ENCODE measurements at regions not wholly inside any gene's neighbourhood (a gene's known extent, or its start where the extent isn't known, plus 50 kb on each side); places are given as distances from the start of the nearest gene placed in this dataset.

GRCh38 chr5:8813180-8813579 is 732.7 kb downstream of the SEMA5A start:
- DNase-seq (ENCODE audit: low read depth, low spot score): no peak
- Histone ChIP-seq H3K4me3 (ENCODE audit: insufficient read length, low read depth) (no peak overlapping the region), H3K27me3 (ENCODE audit: insufficient read depth, insufficient read length) (no peaks in the 10 kb centered on the region), H3K4me1 (ENCODE audit: insufficient read depth, insufficient read length) (no peaks in the 10 kb centered on the region), H3K9me3 (ENCODE audit: insufficient read depth, low read length) (peaks cover 8% of the 10 kb centered on the region; the same call in 1 of the 2 replicates), H3K9ac (ENCODE audit: insufficient read length, low read depth) (no peak overlapping the region), H3K36me3 (ENCODE audit: insufficient read depth, insufficient read length, low read length) (no peaks in the 10 kb centered on the region)
- no peak for TF ChIP-seq SUZ12 (IDR thresholded peaks at IDR 0.05; ENCODE audit: extremely low read depth, insufficient read depth, insufficient read length)
- no peak for TF ChIP-seq ZNF274 (IDR thresholded peaks at IDR 0.05; ENCODE audit: low read depth, low read length)
- no peak for TF ChIP-seq YY1 (IDR thresholded peaks at IDR 0.05; ENCODE audit: insufficient read depth, insufficient read length)

GRCh38 chr5:8814105-8814504 is 731.8 kb downstream of the SEMA5A start:
- H3K27me3 ChIP-seq (ENCODE audit: insufficient read depth, insufficient read length): no peaks in the 10 kb centered on the region
- DNase-seq (ENCODE audit: low read depth, low spot score): no peak
- TF ChIP-seq ZNF274 (IDR thresholded peaks at IDR 0.05; ENCODE audit: low read depth, low read length) (no peak), SUZ12 (IDR thresholded peaks at IDR 0.05; ENCODE audit: extremely low read depth, insufficient read depth, insufficient read length) (no peak), YY1 (IDR thresholded peaks at IDR 0.05; ENCODE audit: insufficient read depth, insufficient read length) (no peak)
- no peak overlapping the region for H3K4me3 ChIP-seq (ENCODE audit: insufficient read length, low read depth)
- no peaks in the 10 kb centered on the region for H3K36me3 ChIP-seq (ENCODE audit: insufficient read depth, insufficient read length, low read length)
- no peak overlapping the region for H3K9ac ChIP-seq (ENCODE audit: insufficient read length, low read depth)
- no peaks in the 10 kb centered on the region for H3K4me1 ChIP-seq (ENCODE audit: insufficient read depth, insufficient read length)
- peaks cover 8% of the 10 kb centered on the region; the same call in 1 of the 2 replicates for H3K9me3 ChIP-seq (ENCODE audit: insufficient read depth, low read length)

GRCh38 chr5:8824371-8824770 is 721.5 kb downstream of the SEMA5A start:
- Histone ChIP-seq H3K27me3 (ENCODE audit: insufficient read depth, insufficient read length) (no peaks in the 10 kb centered on the region), H3K4me3 (ENCODE audit: insufficient read length, low read depth) (no peak overlapping the region), H3K9ac (ENCODE audit: insufficient read length, low read depth) (no peak overlapping the region), H3K36me3 (ENCODE audit: insufficient read depth, insufficient read length, low read length) (no peaks in the 10 kb centered on the region), H3K4me1 (ENCODE audit: insufficient read depth, insufficient read length) (no peaks in the 10 kb centered on the region), H3K9me3 (ENCODE audit: insufficient read depth, low read length) (peaks cover 3% of the 10 kb centered on the region; the same call in 1 of the 2 replicates)
- no peak for DNase-seq (ENCODE audit: low read depth, low spot score)
- TF ChIP-seq ZNF274 (IDR thresholded peaks at IDR 0.05; ENCODE audit: low read depth, low read length): no peak
- no peak for TF ChIP-seq SUZ12 (IDR thresholded peaks at IDR 0.05; ENCODE audit: extremely low read depth, insufficient read depth, insufficient read length)
- TF ChIP-seq YY1 (IDR thresholded peaks at IDR 0.05; ENCODE audit: insufficient read depth, insufficient read length): no peak

GRCh38 chr5:8825139-8825757 is 720.6 kb downstream of the SEMA5A start:
- no peaks in the 10 kb centered on the region for H3K4me1 ChIP-seq (ENCODE audit: insufficient read depth, insufficient read length)
- H3K27me3 ChIP-seq (ENCODE audit: insufficient read depth, insufficient read length): no peaks in the 10 kb centered on the region
- H3K9ac ChIP-seq (ENCODE audit: insufficient read length, low read depth): no peak overlapping the region
- H3K36me3 ChIP-seq (ENCODE audit: insufficient read depth, insufficient read length, low read length): no peaks in the 10 kb centered on the region
- no peak overlapping the region for H3K4me3 ChIP-seq (ENCODE audit: insufficient read length, low read depth)
- TF ChIP-seq YY1 (IDR thresholded peaks at IDR 0.05; ENCODE audit: insufficient read depth, insufficient read length) (no peak), SUZ12 (IDR thresholded peaks at IDR 0.05; ENCODE audit: extremely low read depth, insufficient read depth, insufficient read length) (no peak), ZNF274 (IDR thresholded peaks at IDR 0.05; ENCODE audit: low read depth, low read length) (no peak)
- no peak for DNase-seq (ENCODE audit: low read depth, low spot score)
- H3K9me3 ChIP-seq (ENCODE audit: insufficient read depth, low read length): peaks cover under 1% of the 10 kb centered on the region; the same call in 1 of the 2 replicates

- H3K4me1 ChIP-seq (ENCODE audit: insufficient read depth, insufficient read length): no peaks in the 10 kb centered on the region
- H3K9me3 ChIP-seq (ENCODE audit: insufficient read depth, low read length): no peaks in the 10 kb centered on the region
- H3K27me3 ChIP-seq (ENCODE audit: insufficient read depth, insufficient read length): no peaks in the 10 kb centered on the region
- H3K4me3 ChIP-seq (ENCODE audit: insufficient read length, low read depth): no peak overlapping the region
- DNase-seq (ENCODE audit: low read depth, low spot score): no peak
- no peaks in the 10 kb centered on the region for H3K36me3 ChIP-seq (ENCODE audit: insufficient read depth, insufficient read length, low read length)
- no peak overlapping the region for H3K9ac ChIP-seq (ENCODE audit: insufficient read length, low read depth)
- no peak for TF ChIP-seq YY1 (IDR thresholded peaks at IDR 0.05; ENCODE audit: insufficient read depth, insufficient read length)
- TF ChIP-seq SUZ12 (IDR thresholded peaks at IDR 0.05; ENCODE audit: extremely low read depth, insufficient read depth, insufficient read length): no peak
- no peak for TF ChIP-seq ZNF274 (IDR thresholded peaks at IDR 0.05; ENCODE audit: low read depth, low read length)
Measured at GRCh38 chr5:8826508-8826907, 719.4 kb downstream of the SEMA5A start.

GRCh38 chr5:8827696-8828095 is 718.2 kb downstream of the SEMA5A start:
- H3K9ac ChIP-seq (ENCODE audit: insufficient read length, low read depth): no peak overlapping the region
- H3K4me1 ChIP-seq (ENCODE audit: insufficient read depth, insufficient read length): no peaks in the 10 kb centered on the region
- no peak overlapping the region for H3K4me3 ChIP-seq (ENCODE audit: insufficient read length, low read depth)
- no peaks in the 10 kb centered on the region for H3K9me3 ChIP-seq (ENCODE audit: insufficient read depth, low read length)
- no peak for TF ChIP-seq SUZ12 (IDR thresholded peaks at IDR 0.05; ENCODE audit: extremely low read depth, insufficient read depth, insufficient read length)
- no peak for TF ChIP-seq ZNF274 (IDR thresholded peaks at IDR 0.05; ENCODE audit: low read depth, low read length)
- no peak for TF ChIP-seq YY1 (IDR thresholded peaks at IDR 0.05; ENCODE audit: insufficient read depth, insufficient read length)
- H3K36me3 ChIP-seq (ENCODE audit: insufficient read depth, insufficient read length, low read length): no peaks in the 10 kb centered on the region
- no peak for DNase-seq (ENCODE audit: low read depth, low spot score)
- no peaks in the 10 kb centered on the region for H3K27me3 ChIP-seq (ENCODE audit: insufficient read depth, insufficient read length)

- no peak for DNase-seq (ENCODE audit: low read depth, low spot score)
- H3K9ac ChIP-seq (ENCODE audit: insufficient read length, low read depth): no peak overlapping the region
- TF ChIP-seq YY1 (IDR thresholded peaks at IDR 0.05; ENCODE audit: insufficient read depth, insufficient read length): no peak
- no peak for TF ChIP-seq SUZ12 (IDR thresholded peaks at IDR 0.05; ENCODE audit: extremely low read depth, insufficient read depth, insufficient read length)
- no peak for TF ChIP-seq ZNF274 (IDR thresholded peaks at IDR 0.05; ENCODE audit: low read depth, low read length)
- no peaks in the 10 kb centered on the region for H3K27me3 ChIP-seq (ENCODE audit: insufficient read depth, insufficient read length)
- H3K36me3 ChIP-seq (ENCODE audit: insufficient read depth, insufficient read length, low read length): no peaks in the 10 kb centered on the region
- no peaks in the 10 kb centered on the region for H3K9me3 ChIP-seq (ENCODE audit: insufficient read depth, low read length)
- H3K4me1 ChIP-seq (ENCODE audit: insufficient read depth, insufficient read length): no peaks in the 10 kb centered on the region
- H3K4me3 ChIP-seq (ENCODE audit: insufficient read length, low read depth): no peak overlapping the region
Measured at GRCh38 chr5:8828596-8829322, 717.1 kb downstream of the SEMA5A start.
